ENCODE measurements at regions not wholly inside any gene's neighbourhood (a gene's known extent, or its start where the extent isn't known, plus 50 kb on each side); places are given as distances from the start of the nearest gene placed in this dataset.
"Not testable (repeated sequence)": the region's sequence is repeated elsewhere in the genome, so short reads cannot be mapped to it uniquely, and the experiment has no call there.

DNA sequence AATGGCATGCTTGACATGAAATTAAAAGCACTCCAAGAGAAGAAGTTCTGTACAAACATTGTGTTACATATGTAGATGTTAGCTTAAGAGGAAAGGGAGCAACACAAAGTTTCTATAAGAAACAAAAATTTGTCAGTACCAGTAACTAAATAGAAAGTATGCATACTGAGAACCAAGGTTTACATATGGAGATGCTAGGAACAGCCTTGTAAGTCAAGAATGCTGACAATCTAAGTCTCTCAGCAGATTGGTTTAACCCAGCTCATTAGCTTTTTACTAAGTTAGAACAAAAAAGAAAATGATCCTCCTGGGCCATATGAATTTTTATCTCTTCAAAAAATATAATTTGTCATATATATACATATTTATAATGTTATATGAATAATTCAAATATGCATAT, 2022.1 kb upstream of the ACO1 start:
- no peaks in the 10 kb centered on the region for H3K36me3 ChIP-seq (replicated peaks in 1 of 2; ENCODE audit: control insufficient read depth in 1 of 2, insufficient read depth in 2 of 2, low read length in 2 of 2)
- CTCF ChIA-PET (ENCODE audit: low intra/inter-chr PET ratio, low total read pairs) = no interaction called here
- no peak overlapping the region for H3K4me2 ChIP-seq (ENCODE audit: low read depth, low read length)
- H3K27ac ChIP-seq (ENCODE audit: extremely low read length, insufficient read depth, low read length) = no peak overlapping the region
- no peak for ATAC-seq
- H3K4me3 ChIP-seq (replicated peaks in 1 of 3; ENCODE audit: insufficient read depth in 1 of 3, low read depth in 2 of 3, low read length in 3 of 3) = no peak overlapping the region
- POLR2A ChIA-PET = no interaction called here
- no peak for DNase-seq (ENCODE audit: low spot score)
- no peaks in the 10 kb centered on the region for H3K79me2 ChIP-seq (ENCODE audit: insufficient read depth, low read length)
- TF ChIP-seq HMG20A (CRISPR knock-in tag; IDR thresholded peaks at IDR 0.05; ENCODE audit: borderline replicate concordance) (no peak), NFE2L2 (IDR thresholded peaks at IDR 0.05; ENCODE audit: low read length) (no peak), SPEN (CRISPR knock-in tag; IDR thresholded peaks at IDR 0.05; ENCODE audit: low read depth) (no peak), ZNF629 (CRISPR knock-in tag; conservative IDR thresholded peaks at IDR 0.05) (no peak), GTF3A (CRISPR knock-in tag; conservative IDR thresholded peaks at IDR 0.05) (no peak)
- TF ChIP-seq, protein P1, sequence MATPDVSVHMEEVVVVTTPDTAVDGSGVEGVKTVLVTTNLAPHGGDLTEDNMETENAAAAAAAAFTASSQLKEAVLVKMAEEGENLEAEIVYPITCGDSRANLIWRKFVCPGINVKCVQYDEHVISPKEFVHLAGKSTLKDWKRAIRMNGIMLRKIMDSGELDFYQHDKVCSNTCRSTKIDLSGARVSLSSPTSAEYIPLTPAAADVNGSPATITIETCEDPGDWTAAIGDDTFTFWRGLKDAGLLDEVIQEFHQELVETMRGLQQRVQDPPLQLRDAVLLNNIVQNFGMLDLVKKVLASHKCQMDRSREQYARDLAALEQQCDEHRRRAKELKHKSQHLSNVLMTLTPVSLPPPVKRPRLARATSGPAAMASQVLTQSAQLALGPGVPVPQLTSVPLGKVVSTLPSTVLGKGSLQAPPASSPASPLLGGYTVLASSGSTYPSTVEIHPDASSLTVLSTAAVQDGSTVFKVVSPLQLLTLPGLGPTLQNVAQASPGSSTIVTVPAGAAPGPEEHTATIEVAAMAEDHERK (CRISPR knock-in tag; IDR thresholded peaks at IDR 0.05; ENCODE audit: low read depth) = no peak
- FAIRE-seq = no peak
- no peaks in the 10 kb centered on the region for H3K27me3 ChIP-seq (ENCODE audit: control insufficient read depth in 1 of 2, insufficient read depth in 2 of 2, low read length in 2 of 2)
- no peaks in the 10 kb centered on the region for H4K20me1 ChIP-seq (ENCODE audit: insufficient read depth, low read length)
- intact Hi-C loops (cut with micrococcal nuclease; ENCODE audit: unreplicated experiment) = no loop called here
- in situ Hi-C loops (cut with HindIII; ENCODE audit: extremely low pct_ligation_motif_present, low pct_unique_long_range_greater_than_20kb) = no loop called here
- no peaks in the 10 kb centered on the region for H3K9me3 ChIP-seq (ENCODE audit: low read length)
- BruUV-seq (replicated peaks) = no TSS peak
- H3K9ac ChIP-seq (ENCODE audit: insufficient read depth, low read depth, low read length) = no peak overlapping the region
- H3K4me1 ChIP-seq (ENCODE audit: insufficient read depth, low read length) = no peaks in the 10 kb centered on the region
- no peak overlapping the region for H2AFZ ChIP-seq (ENCODE audit: low read length)

DNA sequence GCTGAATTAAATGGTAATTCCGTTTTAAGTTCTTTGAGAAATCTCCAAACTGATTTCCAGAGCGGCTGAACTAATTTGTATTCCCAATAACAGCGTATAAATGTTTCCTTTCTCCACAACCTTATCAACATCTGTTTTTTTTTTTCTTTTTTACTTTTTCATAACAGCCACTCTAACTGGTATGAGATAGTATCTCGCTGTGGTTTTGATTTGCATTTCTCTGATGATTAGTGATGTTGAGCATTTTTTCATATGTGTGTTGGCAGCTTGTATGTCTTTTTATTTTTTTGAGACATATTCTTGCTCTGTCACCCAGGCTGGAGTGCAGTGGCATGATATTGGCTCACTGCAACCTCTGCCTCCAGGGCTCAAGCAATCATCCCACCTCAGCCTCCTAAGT, 2018.3 kb upstream of the ACO1 start:
- H2AFZ ChIP-seq (ENCODE audit: low read length); intact Hi-C loops (cut with micrococcal nuclease; ENCODE audit: unreplicated experiment); in situ Hi-C loops (cut with HindIII; ENCODE audit: extremely low pct_ligation_motif_present, low pct_unique_long_range_greater_than_20kb); H3K4me2 ChIP-seq (ENCODE audit: low read depth, low read length); CTCF ChIA-PET (ENCODE audit: low intra/inter-chr PET ratio, low total read pairs); H3K4me1 ChIP-seq (ENCODE audit: insufficient read depth, low read length); H4K20me1 ChIP-seq (ENCODE audit: insufficient read depth, low read length); POLR2A ChIA-PET; H3K79me2 ChIP-seq (ENCODE audit: insufficient read depth, low read length); DNase-seq (ENCODE audit: low spot score); H3K9ac ChIP-seq (ENCODE audit: insufficient read depth, low read depth, low read length); H3K4me3 ChIP-seq (replicated peaks in 1 of 3; ENCODE audit: insufficient read depth in 1 of 3, low read depth in 2 of 3, low read length in 3 of 3); BruUV-seq (replicated peaks); H3K36me3 ChIP-seq (replicated peaks in 1 of 2; ENCODE audit: control insufficient read depth in 1 of 2, insufficient read depth in 2 of 2, low read length in 2 of 2); FAIRE-seq; H3K27ac ChIP-seq (ENCODE audit: extremely low read length, insufficient read depth, low read length); H3K27me3 ChIP-seq (ENCODE audit: control insufficient read depth in 1 of 2, insufficient read depth in 2 of 2, low read length in 2 of 2); ATAC-seq; H3K9me3 ChIP-seq (ENCODE audit: low read length): not testable (repeated sequence)
- 6% methylated on average over 4 of the region's 4 CpGs for WGBS (ENCODE audit: low lambda C conversion rate)
